ENCODE measurements at regions not wholly inside any gene's neighbourhood (a gene's known extent, or its start where the extent isn't known, plus 50 kb on each side); places are given as distances from the start of the nearest gene placed in this dataset.

GRCh38 chr9:20191228-20191840 lies 402.5 kb upstream of the SLC24A2 start:
- DNase-seq, result no peak

- DNase-seq, result no peak
These were observed 401.0 kb upstream of the SLC24A2 start for GRCh38 chr9:20189871-20190270.

GRCh38 chr9:20188616-20189369 lies 400.0 kb upstream of the SLC24A2 start:
- no peak for DNase-seq

- DNase-seq, result no peak
These were observed 398.5 kb upstream of the SLC24A2 start for GRCh38 chr9:20187318-20187717.

GRCh38 chr9:20186823-20187222 lies 398.0 kb upstream of the SLC24A2 start:
- no peak for DNase-seq

GRCh38 chr9:20186231-20186630 lies 397.4 kb upstream of the SLC24A2 start:
- DNase-seq, result no peak

GRCh38 chr9:20184541-20184940 lies 395.7 kb upstream of the SLC24A2 start:
- no peak for DNase-seq

GRCh38 chr9:20178679-20179078 lies 389.8 kb upstream of the SLC24A2 start:
- DNase-seq, result no peak

GRCh38 chr9:20178197-20178596 lies 389.4 kb upstream of the SLC24A2 start:
- no peak for DNase-seq

GRCh38 chr9:20170122-20170521 lies 381.3 kb upstream of the SLC24A2 start:
- DNase-seq, result no peak

GRCh38 chr9:20152151-20152725 lies 363.4 kb upstream of the SLC24A2 start:
- no peak for DNase-seq

GRCh38 chr9:20148416-20148815 lies 359.6 kb upstream of the SLC24A2 start:
- no peak for DNase-seq

- DNase-seq, result no peak
These were observed 355.4 kb upstream of the SLC24A2 start for GRCh38 chr9:20144197-20144596.

- no peak for DNase-seq
These were observed 351.0 kb upstream of the SLC24A2 start for GRCh38 chr9:20139763-20140290.

- no peak for DNase-seq
These were observed 350.0 kb upstream of the SLC24A2 start for GRCh38 chr9:20138841-20139240.

- DNase-seq, result no peak
These were observed 349.3 kb upstream of the SLC24A2 start for GRCh38 chr9:20138116-20138515.

- DNase-seq, result no peak
These were observed 348.6 kb upstream of the SLC24A2 start for GRCh38 chr9:20137425-20137824.

GRCh38 chr9:20135119-20135697 lies 346.4 kb upstream of the SLC24A2 start:
- no peak for DNase-seq

GRCh38 chr9:20125727-20126126 lies 336.9 kb upstream of the SLC24A2 start:
- no peak for DNase-seq

GRCh38 chr9:20119566-20119965 lies 330.7 kb upstream of the SLC24A2 start:
- DNase-seq, result no peak

GRCh38 chr9:20117986-20118385 lies 329.1 kb upstream of the SLC24A2 start:
- no peak for DNase-seq

GRCh38 chr9:20117482-20117881 lies 328.6 kb upstream of the SLC24A2 start:
- DNase-seq, result no peak

- no peak for DNase-seq
These were observed 326.1 kb upstream of the SLC24A2 start for GRCh38 chr9:20114974-20115373.
